Hindlimb muscle (tissue), 1 donor: ENCODE measurements at regions not wholly inside any gene's neighbourhood (a gene's known extent, or its start where the extent isn't known, plus 50 kb on each side); places are given as distances from the start of the nearest gene placed in this dataset.

ENCODE experiments used
- DNase-seq: peaks from one replicate; pipeline ENCODE4 v3.0.0-alpha.2; 2013

DNA sequence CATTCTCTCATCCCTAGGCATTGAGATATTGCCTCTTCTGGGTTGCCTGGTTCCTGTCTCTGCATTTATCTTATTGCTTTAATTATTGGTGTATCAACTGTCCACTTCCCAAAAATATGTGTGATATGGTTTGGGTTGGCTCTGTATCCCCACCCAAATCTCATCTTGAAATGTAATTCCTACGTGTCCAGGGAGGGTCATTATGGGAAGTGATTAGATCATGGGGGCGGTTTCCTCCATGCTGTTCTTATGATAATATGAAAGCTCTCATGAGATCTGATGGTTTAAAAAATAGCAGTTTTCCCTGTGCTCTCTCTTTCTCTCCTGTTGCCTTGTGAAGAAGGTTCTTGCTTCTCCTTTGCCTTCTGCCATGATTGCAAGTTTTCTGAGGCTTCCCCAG is 308.3 kb upstream of the HS3ST1 start:
- DNase-seq = no peak

- DNase-seq = no peak
Measured at GRCh38 chr4:11735651-11736050, 307.0 kb upstream of the HS3ST1 start.

GRCh38 chr4:11732155-11732554 is 303.5 kb upstream of the HS3ST1 start:
- DNase-seq = no peak

GRCh38 chr4:11730545-11730944 is 301.9 kb upstream of the HS3ST1 start:
- no peak for DNase-seq

- DNase-seq = no peak
Measured at GRCh38 chr4:11729548-11729947, 300.9 kb upstream of the HS3ST1 start.

DNA sequence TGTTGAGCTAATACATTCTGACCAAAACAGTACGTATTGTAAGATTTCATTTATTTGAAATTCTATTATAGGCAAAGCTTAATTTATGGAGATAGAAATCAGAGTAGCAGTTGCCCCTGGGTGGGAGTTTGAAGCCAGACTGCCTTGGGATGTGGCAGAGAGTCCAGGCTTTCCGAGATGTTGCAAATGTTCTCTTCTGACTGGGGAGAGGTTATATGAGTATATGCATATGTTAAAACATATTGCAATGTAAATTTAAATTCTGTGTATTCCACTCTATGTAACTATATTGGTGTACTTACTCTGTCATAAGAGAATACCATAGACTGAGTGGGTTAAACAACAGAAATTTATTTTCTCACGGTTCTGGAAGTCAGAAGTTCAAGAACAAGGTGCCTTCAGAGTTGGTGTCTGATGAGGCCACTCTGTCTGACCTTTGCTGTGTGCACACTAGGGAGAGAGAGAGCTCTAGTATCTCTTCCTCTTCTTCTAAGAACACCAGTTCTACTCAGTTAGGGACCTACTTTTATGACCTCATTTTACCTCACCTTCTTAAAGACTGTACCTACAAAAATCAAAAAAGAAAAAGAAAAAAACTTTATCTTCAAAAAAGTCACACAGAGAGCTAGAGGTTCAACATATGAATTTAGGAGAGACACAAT is 299.3 kb upstream of the HS3ST1 start:
- DNase-seq = no peak

DNA sequence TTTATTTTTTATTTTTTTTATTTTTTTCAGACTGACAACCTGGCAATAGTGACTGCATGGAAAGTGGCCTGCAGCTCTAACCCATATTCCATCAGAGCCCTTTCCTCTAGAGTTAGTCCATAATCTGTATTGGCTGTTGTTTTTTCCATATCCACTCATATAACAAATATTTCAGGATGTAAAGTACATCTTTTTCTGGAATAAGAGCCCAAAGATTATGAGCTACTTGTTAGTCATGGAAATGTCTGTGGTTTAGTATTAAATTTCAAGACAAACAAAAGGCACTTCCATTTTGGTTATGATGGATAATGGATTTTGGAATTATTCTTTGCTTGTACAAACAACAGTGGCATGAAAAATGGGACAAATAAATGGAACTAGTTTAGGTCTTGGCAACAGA is 296.0 kb upstream of the HS3ST1 start:
- no peak for DNase-seq

DNA sequence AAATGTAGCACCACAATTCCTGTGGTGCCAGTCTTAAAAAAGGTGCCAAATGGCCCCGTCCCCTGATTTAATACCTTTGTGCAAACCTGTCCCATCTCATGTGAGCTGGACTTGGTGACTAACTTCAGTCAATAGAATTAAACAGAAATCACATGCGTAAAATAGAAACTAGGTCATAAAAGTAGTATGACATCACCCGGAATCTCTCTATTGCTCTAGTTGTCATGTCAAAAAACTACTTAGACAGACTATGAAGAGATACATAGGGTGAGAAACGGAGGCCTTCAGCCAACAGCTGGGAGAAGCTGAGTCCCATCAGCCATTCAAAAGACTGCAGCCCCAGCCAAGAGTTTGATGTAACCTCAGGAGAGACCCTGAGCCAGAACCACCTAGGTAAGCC is 293.5 kb upstream of the HS3ST1 start:
- DNase-seq = no peak

DNA sequence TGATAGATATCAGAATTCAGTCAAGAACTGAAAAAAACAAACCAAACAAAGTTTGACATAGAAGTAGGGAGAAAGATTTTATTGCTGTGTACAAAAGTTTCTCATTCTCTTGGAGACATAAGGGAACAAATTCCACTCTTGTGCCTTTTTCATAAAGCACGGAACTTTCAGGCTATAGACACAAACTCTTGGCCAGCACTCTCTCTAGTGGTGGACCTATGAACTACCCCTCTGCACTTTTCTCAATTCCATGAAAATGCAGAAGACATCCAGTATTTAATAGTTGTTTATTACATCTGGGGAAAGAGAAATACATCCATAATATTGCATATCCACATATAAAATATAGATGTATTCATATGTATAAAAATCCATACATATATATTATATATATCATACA is 291.6 kb upstream of the HS3ST1 start:
- no peak for DNase-seq

- no peak for DNase-seq
Measured at GRCh38 chr4:11719879-11720278, 291.2 kb upstream of the HS3ST1 start.

DNA sequence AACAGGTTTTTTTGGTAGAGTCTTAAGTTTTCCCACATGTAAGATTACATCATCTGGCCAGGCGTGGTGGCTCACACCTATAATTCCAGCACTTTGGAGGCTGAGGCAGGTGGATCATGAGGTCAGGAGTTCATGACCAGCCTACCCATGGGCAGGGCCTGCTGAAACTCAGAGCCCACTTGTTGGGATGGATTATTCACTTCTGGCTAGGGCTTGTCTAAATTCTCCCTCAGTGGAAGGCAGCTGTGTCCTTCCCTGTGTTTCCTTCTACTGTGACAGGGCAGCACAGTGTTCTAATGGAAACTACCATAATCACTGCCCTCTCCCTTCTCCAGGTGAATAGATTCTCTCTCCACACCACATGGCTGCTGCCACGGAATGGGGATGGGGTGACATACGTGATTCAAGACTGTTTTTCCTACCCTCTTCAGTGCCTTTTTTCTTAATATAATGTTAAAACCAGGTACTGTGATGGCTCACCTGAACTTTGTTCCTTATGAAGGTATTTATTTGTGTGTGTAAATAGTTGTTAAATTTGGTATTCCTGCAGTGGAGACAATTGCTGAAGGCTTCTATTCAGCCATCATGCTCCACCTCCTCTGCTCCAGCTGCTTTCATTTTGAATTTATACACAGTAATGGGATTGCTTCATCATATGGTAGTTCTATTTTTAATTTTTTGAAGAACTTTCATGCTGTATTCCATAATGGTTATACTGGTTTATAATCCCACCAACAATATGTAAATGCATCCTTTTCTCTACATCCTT is 287.2 kb upstream of the HS3ST1 start:
- no peak for DNase-seq

- DNase-seq = no peak
Measured at GRCh38 chr4:11710453-11711093, 281.9 kb upstream of the HS3ST1 start.

GRCh38 chr4:11704186-11704830 is 275.6 kb upstream of the HS3ST1 start:
- DNase-seq = no peak

DNA sequence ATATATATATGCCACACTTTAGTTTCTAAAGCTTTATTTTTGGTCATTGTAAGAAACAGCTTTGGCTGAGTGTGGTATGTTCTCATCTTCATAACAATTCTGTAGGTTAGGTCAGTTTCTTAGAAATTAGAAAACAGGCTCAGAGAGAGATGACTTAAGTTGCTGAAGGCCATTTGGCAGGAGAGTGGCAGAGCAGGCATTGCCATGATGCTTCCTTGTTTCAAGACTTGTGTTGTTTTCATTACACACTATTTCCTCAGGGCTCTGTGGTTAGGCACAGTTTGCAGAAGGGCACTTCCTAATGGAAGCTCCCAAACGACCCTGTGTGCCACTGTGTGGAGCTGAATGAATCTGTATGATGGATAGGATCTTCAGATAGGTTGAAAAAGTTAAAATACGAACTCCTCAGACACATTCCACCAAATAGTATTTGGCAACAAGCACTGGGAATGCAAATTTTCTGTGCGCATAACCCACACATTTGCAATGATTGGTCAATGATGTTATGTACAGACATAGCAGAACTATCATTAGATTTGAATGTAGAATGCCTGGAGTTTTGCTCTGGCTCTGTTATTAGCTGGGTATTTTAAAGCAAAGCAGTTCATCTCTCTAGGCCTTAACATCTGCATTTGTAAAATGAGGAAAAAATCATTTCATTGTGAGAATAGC is 274.3 kb upstream of the HS3ST1 start:
- DNase-seq = no peak

DNA sequence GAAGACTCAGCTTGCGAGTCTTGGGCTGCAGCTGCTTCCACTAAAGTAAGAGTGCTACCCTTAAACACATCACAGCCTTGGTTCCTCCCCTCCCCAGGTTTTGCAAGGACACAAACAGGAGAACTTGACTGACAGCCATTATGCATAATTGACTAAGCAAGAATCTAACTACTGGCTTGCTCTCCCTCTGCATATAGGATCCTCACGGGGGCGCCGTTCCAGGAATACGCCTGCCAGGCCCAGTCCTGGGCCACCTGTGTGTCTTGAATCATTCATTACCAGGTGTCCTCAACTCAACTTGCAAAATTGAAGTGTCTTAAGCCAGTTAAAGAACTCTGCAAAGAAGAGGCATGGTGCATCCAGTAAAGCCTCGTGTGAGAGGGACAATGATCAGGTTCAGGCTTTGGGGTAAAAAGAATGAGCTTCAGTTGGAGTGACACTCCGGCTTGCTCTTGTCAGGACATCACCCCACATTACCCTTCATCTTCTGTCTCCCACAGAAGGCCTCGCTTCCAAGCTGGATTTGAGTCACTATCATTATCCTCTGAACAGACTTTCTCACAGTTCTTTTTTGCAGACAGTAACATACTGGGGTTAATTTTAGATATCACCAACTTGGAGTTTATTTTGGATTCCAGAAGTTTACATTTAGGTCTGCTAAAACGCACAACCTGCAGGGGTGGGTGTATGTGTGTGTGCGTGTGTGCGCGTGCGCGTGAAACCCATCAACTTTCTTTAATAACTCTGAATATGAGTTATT is 273.5 kb upstream of the HS3ST1 start:
- DNase-seq = no peak

DNA sequence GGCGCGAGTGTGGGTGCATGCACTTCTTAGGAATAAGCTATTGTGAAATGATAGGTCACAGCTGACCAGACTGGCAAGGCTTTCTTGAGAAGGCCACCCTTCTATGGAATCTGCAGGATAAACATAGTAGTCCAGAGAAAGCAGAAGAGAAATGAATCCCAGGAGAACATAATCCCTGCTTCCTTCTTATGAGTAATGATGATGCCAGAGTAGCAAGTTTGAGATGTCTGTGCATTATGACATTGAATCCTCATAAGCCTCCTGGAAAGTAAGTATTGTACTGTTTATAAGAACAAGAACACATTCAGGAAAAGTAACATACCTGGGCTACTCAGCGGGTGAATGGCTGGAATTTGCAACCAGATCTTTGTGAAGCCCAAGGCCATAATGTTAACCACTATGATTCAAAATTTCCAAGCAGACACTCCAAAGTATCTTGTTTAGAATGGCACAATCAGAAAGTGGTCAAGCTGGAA is 272.1 kb upstream of the HS3ST1 start:
- DNase-seq = no peak

GRCh38 chr4:11698846-11699590 is 270.3 kb upstream of the HS3ST1 start:
- DNase-seq = no peak

GRCh38 chr4:11698033-11698432 is 269.3 kb upstream of the HS3ST1 start:
- DNase-seq = no peak

DNA sequence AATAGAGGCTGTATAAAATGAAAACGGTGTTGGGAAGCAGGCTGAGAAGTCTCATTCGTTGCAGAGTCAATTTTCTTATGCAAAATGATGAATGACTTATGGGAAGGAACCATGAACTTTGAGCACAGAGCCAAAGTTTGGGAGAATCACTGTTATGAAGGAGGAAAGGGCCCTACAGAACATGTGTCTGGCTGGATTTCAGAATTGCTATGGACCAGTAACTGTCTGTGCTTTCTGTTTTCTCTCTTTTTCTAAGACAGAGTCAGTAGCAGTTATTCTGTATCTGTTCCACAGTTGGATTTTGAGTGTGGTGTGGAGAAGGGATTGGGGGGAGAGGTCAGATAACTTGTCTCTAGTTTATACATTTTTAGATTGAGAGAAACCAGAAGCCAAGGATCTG is 265.0 kb upstream of the HS3ST1 start:
- no peak for DNase-seq

- DNase-seq = no peak
Measured at GRCh38 chr4:11691236-11691635, 262.5 kb upstream of the HS3ST1 start.

- DNase-seq = no peak
Measured at GRCh38 chr4:11687727-11688126, 259.0 kb upstream of the HS3ST1 start.
